K562 (cell line): ENCODE measurements at regions not wholly inside any gene's neighbourhood (a gene's known extent, or its start where the extent isn't known, plus 50 kb on each side); places are given as distances from the start of the nearest gene placed in this dataset.

Experiments
- ATAC-seq: fragments of 200-7000 bp; cut with Tn5 transposase; 3 replicates; pipeline ENCODE4 v1.9.1; 2020; ENCODE audit warnings: moderate library complexity
- BruUV-seq: library from RNA; stranded (reverse); fragments of 400-500 nt; replicated peaks from 2 replicates; lab custom pipeline; 2021; lab: Mats Ljungman, UMichigan
- CTCF ChIA-PET: fragments of 300-600 bp; formaldehyde crosslinking; extraction: SDS; loops from one replicate; lab custom pipeline; 2021; ENCODE audit warnings: low intra/inter-chr PET ratio; lab: Yijun Ruan, JAX
- POLR2A ChIA-PET: fragments of 300-600, 350-650 bp; sonication (Branson Sonifier 250); formaldehyde crosslinking; extraction: SDS; loops from one replicate; lab custom pipeline; 2021; ENCODE audit warnings: antibody characterized with exemption, inconsistent platforms; lab: Yijun Ruan, JAX
- DNase-seq, 4 experiments: peaks; one replicate each; pipeline versions ENCODE4 v3.0.0 to v3.0.0-alpha.2; 2011 to 2018; ENCODE audit warnings: low spot score in 3 of 4, mixed read lengths in 3 of 4; ENCODE audit errors: extremely low read depth in 1 of 4
- FAIRE-seq: peaks from 2 replicates; lab custom pipeline; 2011; peaks lifted over from hg19 to GRCh38; lab: Jason Lieb, UNC
- H2AFZ ChIP-seq: 2 replicates; pipeline ENCODE4 v1.6.0; 2011; ENCODE audit warnings: low read depth, low read length, control low read depth, inconsistent platforms
- H3K27ac ChIP-seq: fragments of 200-600 bp; 3 replicates; pipeline ENCODE4 v1.8.0; 2011; ENCODE audit warnings: low read depth, mild to moderate bottlenecking, control low read depth, inconsistent platforms, low read length, moderate library complexity, mixed read lengths; ENCODE audit errors: extremely low read depth
- H3K27me3 ChIP-seq, 2 experiments: fragments of 300-600 bp in 1 of 2; 2 replicates in 1 of 2; 3 replicates in 1 of 2; pipeline versions ENCODE4 v1.6.0 to v1.8.0; 2011; ENCODE audit warnings: inconsistent platforms in 2 of 2, low read length in 2 of 2, mild to moderate bottlenecking in 1 of 2, mixed read lengths in 1 of 2, moderate library complexity in 1 of 2; ENCODE audit not compliant: control insufficient read depth in 2 of 2, insufficient read depth in 2 of 2
- H3K36me3 ChIP-seq: fragments of 300-600 bp; 3 replicates; pipeline ENCODE4 v1.8.0; 2011; ENCODE audit warnings: mild to moderate bottlenecking, low read length, inconsistent platforms; ENCODE audit not compliant: control insufficient read depth, insufficient read depth
- H3K4me1 ChIP-seq, 2 experiments: fragments of 200-600 bp in 1 of 2; replicated peaks in 1 of 2; 2 replicates in 1 of 2; 3 replicates in 1 of 2; pipeline versions ENCODE4 v1.5.1 to v1.8.0; 2011; ENCODE audit warnings: inconsistent platforms in 2 of 2, low read length in 2 of 2, mild to moderate bottlenecking in 1 of 2, mixed read lengths in 1 of 2, moderate library complexity in 1 of 2; ENCODE audit not compliant: control insufficient read depth in 2 of 2, insufficient read depth in 2 of 2
- H3K4me2 ChIP-seq: 2 replicates; pipeline ENCODE4 v1.6.1; 2011; ENCODE audit warnings: low read length, control low read depth, inconsistent platforms, mixed read lengths; ENCODE audit not compliant: insufficient read depth
- H3K4me3 ChIP-seq: fragments of 200-600 bp; sonication (generic), shearing (Covaris generic); 2 replicates; pipeline ENCODE4 v1.5.1; 2016; ENCODE audit warnings: control low read depth, inconsistent platforms
- H3K79me2 ChIP-seq: fragments of 200-600 bp; 3 replicates; pipeline ENCODE4 v1.8.0; 2011; ENCODE audit warnings: low read length, inconsistent platforms; ENCODE audit not compliant: control insufficient read depth, insufficient read depth
- H3K9ac ChIP-seq, 2 experiments: 2 replicates each; pipeline versions ENCODE4 v1.6.0 to v1.6.1; 2011; ENCODE audit warnings: low read depth in 2 of 2, low read length in 2 of 2, control low read depth in 1 of 2, inconsistent platforms in 1 of 2, mild to moderate bottlenecking in 1 of 2, mixed read lengths in 1 of 2; ENCODE audit not compliant: insufficient read depth in 1 of 2
- H3K9me1 ChIP-seq: one replicate; pipeline ENCODE4 v1.6.0; 2011; ENCODE audit warnings: inconsistent platforms, mild to moderate bottlenecking, low read length, moderate library complexity; ENCODE audit not compliant: control insufficient read depth, insufficient read depth
- H3K9me3 ChIP-seq: replicated peaks from 2 replicates; pipeline ENCODE4 v1.5.1; 2011; ENCODE audit warnings: low read depth, low read length, inconsistent platforms; ENCODE audit not compliant: control insufficient read depth, insufficient read depth
- H4K20me1 ChIP-seq: replicated peaks from 2 replicates; pipeline ENCODE4 v1.6.1; 2011; ENCODE audit warnings: low read length, inconsistent platforms, mixed read lengths; ENCODE audit not compliant: control insufficient read depth, insufficient read depth
- CAMTA2 ChIP-seq: fragments of 250-450 bp; sonication (Bioruptor Pico); conservative IDR thresholded peaks from 2 replicates; pipeline ENCODE4 v1.5.1; 2022
- CREM ChIP-seq: IDR thresholded peaks from 2 replicates; pipeline ENCODE4 v1.6.1; 2014; ENCODE audit warnings: antibody characterized with exemption, low read depth
- DACH1 ChIP-seq: fragments of 450-650 bp; IDR thresholded peaks from 2 replicates; pipeline ENCODE4 v1.6.1; 2018; ENCODE audit not compliant: partially characterized antibody
- ERF ChIP-seq: fragments of 450-650 bp; formaldehyde crosslinking; IDR thresholded peaks from 2 replicates; pipeline ENCODE4 v1.4.0; 2020; ENCODE audit warnings: mild to moderate bottlenecking, mixed read lengths
- EWSR1 ChIP-seq: fragments of 450-650 bp; IDR thresholded peaks from 2 replicates; pipeline ENCODE4 v1.6.1; 2018; ENCODE audit warnings: borderline replicate concordance, mild to moderate bottlenecking, low read depth, moderate library complexity; ENCODE audit not compliant: partially characterized antibody
- HNRNPLL ChIP-seq: fragments of 200-400 bp; formaldehyde crosslinking; IDR thresholded peaks from 2 replicates; pipeline ENCODE4 v1.6.1; 2017; ENCODE audit warnings: low read length, low read depth, mild to moderate bottlenecking; ENCODE audit not compliant: poor library complexity, severe bottlenecking
- RBFOX2 ChIP-seq: fragments of 200-400 bp; formaldehyde crosslinking; IDR thresholded peaks from 2 replicates; pipeline ENCODE4 v1.6.1; 2017; ENCODE audit warnings: low read depth, mild to moderate bottlenecking, low read length, moderate library complexity
- RHOXF2B ChIP-seq: fragments of 250-450 bp; sonication (Bioruptor Pico); conservative IDR thresholded peaks from 2 replicates; pipeline ENCODE4 v1.5.1; 2021
- SMAD1 ChIP-seq: fragments of 150-350 bp; IDR thresholded peaks from 2 replicates; pipeline ENCODE4 v1.6.1; 2014; ENCODE audit warnings: low read length, low read depth; ENCODE audit not compliant: partially characterized antibody
- STAG1 ChIP-seq: sonication (generic); formaldehyde crosslinking; IDR thresholded peaks from 2 replicates; pipeline ENCODE4 v1.5.0; 2020; ENCODE audit warnings: missing genetic modification reagents, borderline replicate concordance
- TBL1XR1 ChIP-seq, 2 experiments: IDR thresholded peaks; 2 replicates each; pipeline ENCODE4 v1.6.1; 2012; ENCODE audit warnings: improper control_type of control experiment in 2 of 2, low read length in 2 of 2, mild to moderate bottlenecking in 1 of 2
- TEAD2 ChIP-seq: fragments of 450-650 bp; IDR thresholded peaks from 2 replicates; pipeline ENCODE4 v1.6.1; 2016; ENCODE audit warnings: missing genetic modification characterization, control low read depth, missing compliant biosample characterization
- ZFP30 ChIP-seq: fragments of 250-450 bp; sonication (Bioruptor Pico); IDR thresholded peaks from 2 replicates; pipeline ENCODE4 v1.8.0; 2022; ENCODE audit warnings: moderate library complexity, mild to moderate bottlenecking, inconsistent platforms, borderline replicate concordance
- ZFX ChIP-seq: sonication (generic); formaldehyde crosslinking; IDR thresholded peaks from 2 replicates; pipeline ENCODE4 v1.8.0; 2022; ENCODE audit warnings: mild to moderate bottlenecking, missing genetic modification reagents, moderate library complexity
- ZNF143 ChIP-seq: sonication (generic); formaldehyde crosslinking; IDR thresholded peaks from 2 replicates; pipeline ENCODE4 v1.9.0; 2022; ENCODE audit warnings: mild to moderate bottlenecking, missing genetic modification reagents
- ZNF212 ChIP-seq: fragments of 450-650 bp; formaldehyde crosslinking; IDR thresholded peaks from 2 replicates; pipeline ENCODE4 v1.4.0; 2020; ENCODE audit warnings: mild to moderate bottlenecking
- ZNF23 ChIP-seq: fragments of 250-450 bp; sonication (Bioruptor Pico); IDR thresholded peaks from 2 replicates; pipeline ENCODE4 v1.4.0; 2020; ENCODE audit warnings: mild to moderate bottlenecking
- ZNF347 ChIP-seq: fragments of 450-650 bp; formaldehyde crosslinking; IDR thresholded peaks from 2 replicates; pipeline ENCODE4 v1.4.0; 2020; ENCODE audit warnings: low read depth, mild to moderate bottlenecking, moderate library complexity
- ZNF445 ChIP-seq: fragments of 250-450 bp; sonication (Bioruptor Pico); IDR thresholded peaks from 2 replicates; pipeline ENCODE4 v1.4.0; 2020; ENCODE audit warnings: low read depth, mild to moderate bottlenecking, moderate library complexity
- WGBS: fragments of 100-300 bp; shearing (Covaris generic); methylation state at CpG from one replicate; pipeline ENCODE4 v1.1.6; 2016; ENCODE audit warnings: low coverage, mixed read lengths; ENCODE audit not compliant: insufficient coverage; ENCODE audit errors: missing lambda C conversion rate; 5-methylcytosine and 5-hydroxymethylcytosine counted together
- in situ Hi-C: fragments of 300-500 bp; cut with MboI; formaldehyde crosslinking; loops from 4 replicates; pipeline ENCODE4 v1.15.0; 2018; ENCODE audit warnings: inconsistent platforms, mixed read lengths
- intact Hi-C: fragments of 100-400 bp; cut with micrococcal nuclease; formaldehyde crosslinking; loops from 2 replicates; pipeline ENCODE4 v1.14.2; 2022
- TF ChIP-seq, protein P1 (sequence below): sonication (generic); formaldehyde crosslinking; IDR thresholded peaks from 2 replicates; pipeline ENCODE4 v1.8.0; 2022; ENCODE audit warnings: missing genetic modification reagents, mild to moderate bottlenecking, borderline replicate concordance
- TF ChIP-seq, protein P2 (sequence below): IDR thresholded peaks from 2 replicates; pipeline ENCODE4 v1.6.1; 2016; ENCODE audit warnings: missing genetic modification characterization, missing compliant biosample characterization

- TF ChIP-seq, protein P1, sequence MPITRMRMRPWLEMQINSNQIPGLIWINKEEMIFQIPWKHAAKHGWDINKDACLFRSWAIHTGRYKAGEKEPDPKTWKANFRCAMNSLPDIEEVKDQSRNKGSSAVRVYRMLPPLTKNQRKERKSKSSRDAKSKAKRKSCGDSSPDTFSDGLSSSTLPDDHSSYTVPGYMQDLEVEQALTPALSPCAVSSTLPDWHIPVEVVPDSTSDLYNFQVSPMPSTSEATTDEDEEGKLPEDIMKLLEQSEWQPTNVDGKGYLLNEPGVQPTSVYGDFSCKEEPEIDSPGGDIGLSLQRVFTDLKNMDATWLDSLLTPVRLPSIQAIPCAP (CRISPR knock-in tag) = no peak
Observed at GRCh38 chr2:23270810-23271209, 114.2 kb upstream of the KLHL29 start (continued).

DNA sequence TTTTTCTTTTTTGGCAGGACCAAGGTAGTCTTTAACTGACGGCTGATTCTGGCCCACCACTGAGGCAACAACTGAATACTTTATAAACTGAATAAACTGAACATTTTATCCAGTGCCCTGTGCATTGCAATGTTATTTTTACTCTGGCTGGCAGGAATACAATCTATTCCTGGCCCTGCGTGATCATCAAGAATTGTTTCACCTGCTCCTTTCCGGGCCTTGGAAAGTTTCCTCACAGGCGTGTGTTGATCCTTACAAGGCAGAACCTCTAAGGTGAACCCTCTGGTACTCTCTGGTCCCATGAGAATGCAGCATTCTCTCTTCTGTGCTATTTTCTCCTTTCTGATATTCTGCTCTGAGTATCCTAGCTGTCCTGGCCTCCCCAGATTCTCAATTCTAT, 113.7 kb upstream of the KLHL29 start:
- FAIRE-seq (no peak), ATAC-seq (no peak), DNase-seq (no peak)
- Histone ChIP-seq H3K36me3 (no peaks in the 10 kb centered on the region), H3K9ac (no peak overlapping the region), H3K4me3 (no peak overlapping the region), H3K9me1 (no peaks in the 10 kb centered on the region), H3K4me2 (no peak overlapping the region), H3K27me3 (no peaks in the 10 kb centered on the region), H3K79me2 (no peaks in the 10 kb centered on the region), H3K4me1 (no peaks in the 10 kb centered on the region), H4K20me1 (no peaks in the 10 kb centered on the region), H3K9me3 (no peaks in the 10 kb centered on the region), H2AFZ (no peak overlapping the region), H3K27ac (no peak overlapping the region)
- ChIA-PET CTCF (no interaction called here), POLR2A (no interaction called here)
- TF ChIP-seq ZFP30 (CRISPR knock-in tag) (no peak), TBL1XR1 (IDR thresholded peaks at IDR 0.05; ENCODE audit: low read length in 2 of 2) (no peak), SMAD1 (no peak), TEAD2 (tag) (no peak), ZNF212 (no peak), ZNF347 (CRISPR knock-in tag) (no peak), ZFX (CRISPR knock-in tag) (no peak), ZNF143 (no peak), EWSR1 (no peak), CAMTA2 (CRISPR knock-in tag) (no peak), DACH1 (no peak), ZNF23 (no peak), HNRNPLL (no peak), CREM (no peak), ZNF445 (no peak), RBFOX2 (no peak), ERF (no peak), RHOXF2B (CRISPR knock-in tag) (no peak), STAG1 (no peak)
- TF ChIP-seq, protein P2, sequence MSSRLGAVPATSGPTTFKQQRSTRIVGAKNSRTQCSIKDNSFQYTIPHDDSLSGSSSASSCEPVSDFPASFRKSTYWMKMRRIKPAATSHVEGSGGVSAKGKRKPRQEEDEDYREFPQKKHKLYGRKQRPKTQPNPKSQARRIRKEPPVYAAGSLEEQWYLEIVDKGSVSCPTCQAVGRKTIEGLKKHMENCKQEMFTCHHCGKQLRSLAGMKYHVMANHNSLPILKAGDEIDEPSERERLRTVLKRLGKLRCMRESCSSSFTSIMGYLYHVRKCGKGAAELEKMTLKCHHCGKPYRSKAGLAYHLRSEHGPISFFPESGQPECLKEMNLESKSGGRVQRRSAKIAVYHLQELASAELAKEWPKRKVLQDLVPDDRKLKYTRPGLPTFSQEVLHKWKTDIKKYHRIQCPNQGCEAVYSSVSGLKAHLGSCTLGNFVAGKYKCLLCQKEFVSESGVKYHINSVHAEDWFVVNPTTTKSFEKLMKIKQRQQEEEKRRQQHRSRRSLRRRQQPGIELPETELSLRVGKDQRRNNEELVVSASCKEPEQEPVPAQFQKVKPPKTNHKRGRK = no peak
- intact Hi-C loops = no loop called here
- no TSS peak for BruUV-seq
- in situ Hi-C loops = no loop called here
- WGBS = 2% methylated on average over 4 of the region's 4 CpGs
